Fibroblast of lung (primary cell): ENCODE measurements at regions not wholly inside any gene's neighbourhood (a gene's known extent, or its start where the extent isn't known, plus 50 kb on each side); places are given as distances from the start of the nearest gene placed in this dataset.

Experiments used
- EZH2 ChIP-seq: IDR thresholded peaks from 2 replicates; pipeline ENCODE4 v1.5.1; 2012; ENCODE audit warnings: low read length, control low read depth, mild to moderate bottlenecking; ENCODE audit errors: missing control alignments
- TF ChIP-seq, protein P1 (sequence below), 2 donors: IDR thresholded peaks in 1 of 2; conservative IDR thresholded peaks in 1 of 2; 1 replicate in 1 of 2; 2 replicates in 1 of 2; pipeline ENCODE4 v1.5.1; 2011 to 2012; ENCODE audit warnings: low read length in 2 of 2, control low read depth in 1 of 2, inconsistent platforms in 1 of 2, low read depth in 1 of 2, mild to moderate bottlenecking in 1 of 2

DNA sequence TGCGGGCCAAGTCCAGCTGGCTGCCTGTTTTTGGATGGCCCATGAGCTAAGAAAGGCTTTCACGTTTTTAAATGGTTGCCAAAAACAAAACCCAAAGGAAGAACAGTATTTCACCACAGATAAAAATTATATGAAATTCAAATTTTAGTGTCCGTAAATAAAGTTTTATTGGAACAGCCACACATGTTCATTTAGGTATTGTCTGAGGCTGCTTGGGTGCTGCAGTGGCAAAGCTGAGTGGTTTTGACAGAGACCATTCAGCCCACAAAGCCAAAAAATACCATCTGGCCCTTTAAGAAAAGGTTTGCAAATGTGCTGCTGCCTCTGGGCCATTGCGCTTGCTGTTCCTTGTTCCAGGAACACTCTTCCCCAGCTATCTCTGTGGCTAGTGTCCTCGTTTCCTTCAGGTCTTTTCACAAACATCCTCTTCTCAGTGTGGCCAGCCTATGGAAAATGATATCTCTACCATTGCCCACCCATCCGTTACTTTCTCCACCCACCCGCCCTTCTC is 232.9 kb upstream of the CIBAR2 start:
- TF ChIP-seq, protein P1, sequence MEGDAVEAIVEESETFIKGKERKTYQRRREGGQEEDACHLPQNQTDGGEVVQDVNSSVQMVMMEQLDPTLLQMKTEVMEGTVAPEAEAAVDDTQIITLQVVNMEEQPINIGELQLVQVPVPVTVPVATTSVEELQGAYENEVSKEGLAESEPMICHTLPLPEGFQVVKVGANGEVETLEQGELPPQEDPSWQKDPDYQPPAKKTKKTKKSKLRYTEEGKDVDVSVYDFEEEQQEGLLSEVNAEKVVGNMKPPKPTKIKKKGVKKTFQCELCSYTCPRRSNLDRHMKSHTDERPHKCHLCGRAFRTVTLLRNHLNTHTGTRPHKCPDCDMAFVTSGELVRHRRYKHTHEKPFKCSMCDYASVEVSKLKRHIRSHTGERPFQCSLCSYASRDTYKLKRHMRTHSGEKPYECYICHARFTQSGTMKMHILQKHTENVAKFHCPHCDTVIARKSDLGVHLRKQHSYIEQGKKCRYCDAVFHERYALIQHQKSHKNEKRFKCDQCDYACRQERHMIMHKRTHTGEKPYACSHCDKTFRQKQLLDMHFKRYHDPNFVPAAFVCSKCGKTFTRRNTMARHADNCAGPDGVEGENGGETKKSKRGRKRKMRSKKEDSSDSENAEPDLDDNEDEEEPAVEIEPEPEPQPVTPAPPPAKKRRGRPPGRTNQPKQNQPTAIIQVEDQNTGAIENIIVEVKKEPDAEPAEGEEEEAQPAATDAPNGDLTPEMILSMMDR (conservative IDR thresholded peaks at IDR 0.05 in 1 of 2, IDR thresholded peaks at IDR 0.05 in 1 of 2; ENCODE audit: low read depth in 1 of 2, low read length in 2 of 2) = no peak
- no peak for TF ChIP-seq EZH2
